KOPT-K1 (cell line): ENCODE measurements at regions not wholly inside any gene's neighbourhood (a gene's known extent, or its start where the extent isn't known, plus 50 kb on each side); places are given as distances from the start of the nearest gene placed in this dataset.

Experiments used
- H3K27ac ChIP-seq: fragments of 200-600 bp; sonication (generic); 2 replicates; pipeline ENCODE4 v1.5.1; 2016; ENCODE audit warnings: antibody characterized with exemption, mild to moderate bottlenecking, low read depth, low read length; ENCODE audit not compliant: poor library complexity, severe bottlenecking
- H3K36me3 ChIP-seq: fragments of 200-600 bp; sonication (generic); 2 replicates; pipeline ENCODE4 v1.5.1; 2017; ENCODE audit warnings: antibody characterized with exemption, mild to moderate bottlenecking, low read length, moderate library complexity; ENCODE audit not compliant: insufficient read depth
- H3K9me3 ChIP-seq: fragments of 200-600 bp; sonication (generic); 2 replicates; pipeline ENCODE4 v1.5.1; 2017; ENCODE audit warnings: antibody characterized with exemption, low read length, mild to moderate bottlenecking; ENCODE audit not compliant: insufficient read depth, poor library complexity, severe bottlenecking

- Histone ChIP-seq H3K27ac (no peak overlapping the region), H3K36me3 (no peaks in the 10 kb centered on the region), H3K9me3 (no peaks in the 10 kb centered on the region)
Observed at GRCh38 chr12:127233016-127233415, 1034.0 kb upstream of the TMEM132C start.

GRCh38 chr12:127235761-127236160, 1031.2 kb upstream of the TMEM132C start:
- H3K9me3 ChIP-seq: no peaks in the 10 kb centered on the region
- H3K36me3 ChIP-seq: no peaks in the 10 kb centered on the region
- no peak overlapping the region for H3K27ac ChIP-seq

DNA sequence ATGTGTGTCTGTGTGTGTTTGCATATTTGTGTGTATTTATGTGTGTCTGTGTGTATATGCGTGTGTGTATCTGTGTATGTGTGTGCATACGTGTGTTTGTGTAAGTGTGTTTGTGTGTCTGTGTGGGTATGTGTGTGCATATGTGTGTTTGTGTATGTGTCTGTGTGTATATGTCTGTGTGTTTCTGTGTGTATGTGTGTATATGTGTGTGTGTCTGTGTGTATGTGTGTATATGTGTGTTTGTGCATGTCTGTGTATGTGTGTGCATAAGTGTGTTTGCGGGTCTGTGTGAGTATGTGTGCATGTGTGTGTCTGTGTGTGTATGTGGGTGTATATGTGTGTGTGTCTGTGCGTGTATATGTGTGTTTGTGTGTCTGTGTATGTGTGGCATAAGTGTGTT, 1030.5 kb upstream of the TMEM132C start:
- Histone ChIP-seq H3K9me3 (no peaks in the 10 kb centered on the region), H3K36me3 (no peaks in the 10 kb centered on the region), H3K27ac (no peak overlapping the region)

GRCh38 chr12:127237151-127237550, 1029.8 kb upstream of the TMEM132C start:
- H3K36me3 ChIP-seq: no peaks in the 10 kb centered on the region
- H3K9me3 ChIP-seq: no peaks in the 10 kb centered on the region
- no peak overlapping the region for H3K27ac ChIP-seq

DNA sequence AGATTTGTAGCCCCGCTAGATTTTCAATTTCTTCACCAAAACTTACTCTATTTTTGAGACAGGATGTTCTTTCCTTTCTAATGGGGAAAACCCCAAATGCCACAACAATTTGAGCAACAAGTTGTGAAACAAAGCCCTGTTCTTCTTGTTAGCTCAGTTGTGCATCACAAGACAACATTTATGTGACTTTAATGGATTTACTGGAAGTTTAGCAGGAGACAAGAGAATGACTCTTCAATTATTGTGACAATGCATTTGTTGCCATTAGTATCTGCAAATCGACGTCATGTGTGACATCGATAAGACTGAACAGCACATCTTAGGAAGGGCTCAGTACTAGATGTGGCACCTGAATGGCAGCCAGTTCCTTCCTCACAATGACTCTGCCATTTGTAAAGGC, 1028.9 kb upstream of the TMEM132C start:
- Histone ChIP-seq H3K27ac (no peak overlapping the region), H3K9me3 (no peaks in the 10 kb centered on the region), H3K36me3 (no peaks in the 10 kb centered on the region)

DNA sequence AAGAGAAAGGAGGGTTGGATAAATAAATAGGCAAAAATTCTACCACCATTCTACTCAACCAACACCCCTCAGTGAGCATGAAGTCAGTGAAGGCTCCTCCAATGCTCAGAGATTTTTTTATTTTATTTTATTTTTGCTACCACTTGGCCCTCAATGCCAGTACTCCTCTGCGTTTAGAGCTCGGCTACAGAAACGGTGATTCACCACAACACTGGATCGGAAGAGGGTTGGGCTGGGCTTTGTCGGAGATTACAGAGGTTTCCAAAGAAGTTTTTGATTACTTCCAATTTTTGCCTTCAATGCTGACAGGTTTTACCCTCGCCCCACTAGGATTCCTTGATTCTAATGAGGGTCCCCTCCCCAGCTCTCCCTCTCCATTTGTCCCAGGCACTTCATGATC, 1027.2 kb upstream of the TMEM132C start:
- Histone ChIP-seq H3K36me3 (no peaks in the 10 kb centered on the region), H3K27ac (no peak overlapping the region), H3K9me3 (no peaks in the 10 kb centered on the region)

DNA sequence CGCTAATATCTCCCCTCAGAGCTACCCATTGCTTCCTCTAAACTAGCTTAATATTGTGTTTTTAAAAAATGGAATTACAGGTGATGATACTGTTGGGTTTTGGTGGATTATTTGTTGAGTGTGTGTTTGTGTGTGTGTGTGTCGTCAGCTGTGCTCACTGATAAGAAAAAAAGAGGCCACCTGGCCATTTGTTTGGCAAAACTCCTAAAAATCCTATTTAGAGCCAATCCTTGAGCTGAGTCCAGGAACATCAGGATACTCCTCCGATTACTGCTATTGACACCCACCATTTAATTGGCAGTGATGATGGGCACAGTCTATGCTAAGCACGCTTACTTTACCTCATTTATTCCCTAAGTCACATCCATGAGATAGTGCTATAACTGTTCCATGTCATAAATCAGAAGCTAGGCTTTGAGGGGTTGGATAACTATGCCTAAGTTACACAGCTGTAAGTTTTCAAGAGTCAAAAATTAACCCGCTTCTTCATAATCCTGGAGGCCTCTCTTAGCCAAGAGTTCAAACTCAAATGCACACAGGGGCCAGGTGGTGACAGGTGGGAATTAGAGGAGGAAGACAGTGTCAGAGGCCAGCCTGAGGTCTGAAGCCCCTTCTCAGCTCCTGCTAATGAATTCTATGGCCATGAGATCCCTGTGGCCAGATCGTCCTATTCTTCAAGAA, 1026.6 kb upstream of the TMEM132C start:
- no peak overlapping the region for H3K27ac ChIP-seq
- H3K36me3 ChIP-seq: no peaks in the 10 kb centered on the region
- no peaks in the 10 kb centered on the region for H3K9me3 ChIP-seq

GRCh38 chr12:127241072-127241817, 1025.7 kb upstream of the TMEM132C start:
- no peaks in the 10 kb centered on the region for H3K36me3 ChIP-seq
- no peak overlapping the region for H3K27ac ChIP-seq
- H3K9me3 ChIP-seq: no peaks in the 10 kb centered on the region

- no peaks in the 10 kb centered on the region for H3K36me3 ChIP-seq
- H3K27ac ChIP-seq: no peak overlapping the region
- no peaks in the 10 kb centered on the region for H3K9me3 ChIP-seq
Observed at GRCh38 chr12:127245009-127245408, 1022.0 kb upstream of the TMEM132C start.

GRCh38 chr12:127245437-127245836, 1021.5 kb upstream of the TMEM132C start:
- Histone ChIP-seq H3K36me3 (no peaks in the 10 kb centered on the region), H3K9me3 (no peaks in the 10 kb centered on the region), H3K27ac (no peak overlapping the region)

GRCh38 chr12:127247937-127248336, 1019.0 kb upstream of the TMEM132C start:
- Histone ChIP-seq H3K36me3 (no peaks in the 10 kb centered on the region), H3K27ac (no peak overlapping the region), H3K9me3 (no peaks in the 10 kb centered on the region)

DNA sequence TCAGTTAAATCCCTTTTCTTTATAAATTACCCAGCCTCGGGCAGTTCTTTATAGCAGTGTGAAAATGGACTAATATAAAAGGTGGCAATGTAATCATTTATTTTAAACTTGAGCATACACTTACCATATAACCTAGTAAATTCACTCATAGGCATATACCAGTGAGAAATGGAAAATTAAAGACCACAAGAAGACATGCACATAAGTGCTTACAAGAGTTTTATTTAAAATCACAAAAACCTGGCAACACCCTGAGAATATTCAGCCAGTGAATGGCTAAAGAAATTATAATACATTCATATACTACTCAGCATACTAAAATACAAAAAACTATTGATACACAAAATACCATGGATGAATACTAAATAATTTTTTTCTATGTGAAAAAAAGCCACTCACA, 1017.5 kb upstream of the TMEM132C start:
- H3K9me3 ChIP-seq: no peaks in the 10 kb centered on the region
- H3K27ac ChIP-seq: no peak overlapping the region
- no peaks in the 10 kb centered on the region for H3K36me3 ChIP-seq

GRCh38 chr12:127253797-127254327, 1013.1 kb upstream of the TMEM132C start:
- Histone ChIP-seq H3K36me3 (no peaks in the 10 kb centered on the region), H3K9me3 (no peaks in the 10 kb centered on the region), H3K27ac (no peak overlapping the region)

DNA sequence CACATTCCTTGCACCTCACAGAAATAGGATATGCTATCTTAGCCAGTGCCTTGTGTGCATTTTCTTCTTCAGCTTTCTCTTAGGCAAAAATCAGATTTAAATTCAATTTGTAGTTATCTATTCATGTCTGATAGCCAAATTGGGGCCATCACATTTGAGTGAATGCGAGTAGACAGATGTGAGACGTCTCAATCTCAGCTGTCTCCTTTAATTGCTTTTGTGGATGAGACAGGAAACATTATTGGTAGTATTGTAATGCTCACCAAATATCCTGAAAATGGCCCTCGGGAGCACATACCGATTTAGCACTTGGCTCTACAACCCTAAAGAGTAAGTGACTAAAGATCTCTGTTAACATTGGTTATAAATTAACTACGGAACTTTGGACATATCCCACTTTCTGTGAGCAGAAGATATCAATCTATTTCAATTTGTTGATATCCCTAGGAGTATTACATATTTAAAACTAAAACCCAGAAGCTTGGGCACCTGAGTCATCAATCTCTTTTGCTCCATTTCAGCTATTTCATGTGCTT, 1012.5 kb upstream of the TMEM132C start:
- H3K27ac ChIP-seq: no peak overlapping the region
- H3K9me3 ChIP-seq: no peaks in the 10 kb centered on the region

DNA sequence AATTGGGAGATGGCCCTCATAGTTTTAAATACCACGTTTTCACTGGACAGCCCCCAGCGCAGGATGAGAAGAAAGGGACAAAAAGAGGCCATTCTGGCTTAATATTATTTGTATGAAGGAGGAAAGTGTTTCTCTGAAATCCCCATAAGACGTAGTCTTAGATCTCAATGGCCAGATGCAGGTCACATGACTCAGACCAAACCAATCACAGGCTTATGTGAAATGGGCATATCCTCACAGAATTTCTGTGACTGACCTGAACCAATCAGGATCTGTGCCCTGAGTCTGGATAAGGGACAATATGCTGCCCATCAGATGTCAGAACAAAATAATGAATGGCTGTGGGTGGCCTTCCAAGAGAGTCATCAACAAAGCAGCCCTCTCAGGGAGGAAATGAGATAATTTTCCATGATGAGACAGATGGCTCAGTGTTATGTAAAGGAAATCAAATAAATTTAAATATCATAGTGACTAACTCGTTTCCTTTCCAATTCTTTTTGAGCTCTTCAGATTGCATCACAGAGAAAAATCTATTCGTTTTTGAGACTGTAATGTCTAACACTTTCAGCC, 1009.5 kb upstream of the TMEM132C start:
- Histone ChIP-seq H3K27ac (no peak overlapping the region), H3K9me3 (peaks cover 7% of the 10 kb centered on the region), H3K36me3 (no peaks in the 10 kb centered on the region)

More for the DNA sequence above, 1012.5 kb upstream of the TMEM132C start:
- no peaks in the 10 kb centered on the region for H3K36me3 ChIP-seq
